Stimulated activated CD4-positive, alpha-beta T cell treated with anti-CD3 and anti-CD28 coated beads, Interleukin-4, amount 100 ng/mL, for 1 hour (primary cell): ENCODE measurements at regions not wholly inside any gene's neighbourhood (a gene's known extent, or its start where the extent isn't known, plus 50 kb on each side); places are given as distances from the start of the nearest gene placed in this dataset.

Experiments used
- DNase-seq: peaks from one replicate; pipeline ENCODE4 v3.0.0-alpha.2; 2020

GRCh38 chr16:8373676-8374431 is 216.5 kb downstream of the TMEM114 start:
- no peak for DNase-seq

- DNase-seq, result no peak
Measured at GRCh38 chr16:8372141-8372540, 218.2 kb downstream of the TMEM114 start.

GRCh38 chr16:8370374-8371270 is 219.7 kb downstream of the TMEM114 start:
- no peak for DNase-seq

- no peak for DNase-seq
Measured at GRCh38 chr16:8358937-8359336, 231.4 kb downstream of the TMEM114 start.

- no peak for DNase-seq
Measured at GRCh38 chr16:8355675-8356074, 234.6 kb downstream of the TMEM114 start.

- no peak for DNase-seq
Measured at GRCh38 chr16:8346294-8346693, 244.0 kb downstream of the TMEM114 start.

- DNase-seq, result no peak
Measured at GRCh38 chr16:8342276-8342675, 248.0 kb downstream of the TMEM114 start.

GRCh38 chr16:8330761-8331160 is 259.6 kb downstream of the TMEM114 start:
- no peak for DNase-seq

- DNase-seq, result no peak
Measured at GRCh38 chr16:8326232-8326631, 264.1 kb downstream of the TMEM114 start.

GRCh38 chr16:8323153-8323552 is 267.2 kb downstream of the TMEM114 start:
- no peak for DNase-seq

GRCh38 chr16:8320131-8320530 is 270.2 kb downstream of the TMEM114 start:
- no peak for DNase-seq

GRCh38 chr16:8310816-8311215 is 279.5 kb downstream of the TMEM114 start:
- no peak for DNase-seq

GRCh38 chr16:8310323-8310722 is 280.0 kb downstream of the TMEM114 start:
- DNase-seq, result no peak

GRCh38 chr16:8305201-8305600 is 285.1 kb downstream of the TMEM114 start:
- no peak for DNase-seq

GRCh38 chr16:8299635-8300034 is 290.7 kb downstream of the TMEM114 start:
- no peak for DNase-seq

GRCh38 chr16:8295513-8296237 is 294.6 kb downstream of the TMEM114 start:
- no peak for DNase-seq

- no peak for DNase-seq
Measured at GRCh38 chr16:8293413-8293812, 296.9 kb downstream of the TMEM114 start.

GRCh38 chr16:8292271-8292670 is 298.0 kb downstream of the TMEM114 start:
- DNase-seq, result no peak

GRCh38 chr16:8286348-8286747 is 304.0 kb downstream of the TMEM114 start:
- no peak for DNase-seq

GRCh38 chr16:8283195-8283594 is 307.1 kb downstream of the TMEM114 start:
- DNase-seq, result no peak

- DNase-seq, result no peak
Measured at GRCh38 chr16:8278031-8278580, 312.2 kb downstream of the TMEM114 start.

GRCh38 chr16:8271344-8271743 is 319.0 kb downstream of the TMEM114 start:
- no peak for DNase-seq

GRCh38 chr16:8262299-8262698 is 328.0 kb downstream of the TMEM114 start:
- DNase-seq, result no peak
